ENCODE measurements at regions not wholly inside any gene's neighbourhood (a gene's known extent, or its start where the extent isn't known, plus 50 kb on each side); places are given as distances from the start of the nearest gene placed in this dataset.

DNA sequence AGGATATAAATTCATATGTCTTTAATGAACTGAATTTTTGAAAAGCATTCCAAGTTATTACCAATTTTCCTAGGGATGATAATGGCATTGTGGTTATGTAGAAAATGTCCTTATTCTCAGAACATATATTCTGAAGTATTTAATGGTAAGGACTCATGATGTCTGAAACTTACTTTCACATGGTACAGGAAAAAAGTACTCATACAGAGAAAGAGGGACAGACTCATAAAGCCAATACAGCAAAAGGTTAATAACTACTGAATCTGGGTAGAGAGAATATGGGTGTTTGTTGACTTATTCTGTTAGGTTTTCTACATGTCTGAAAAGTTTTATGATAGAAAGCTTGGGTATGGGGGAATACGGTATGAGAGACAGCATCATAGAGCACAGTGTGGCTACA lies 84.3 kb upstream of the SERTAD2 start:
- TF ChIP-seq, protein P1, sequence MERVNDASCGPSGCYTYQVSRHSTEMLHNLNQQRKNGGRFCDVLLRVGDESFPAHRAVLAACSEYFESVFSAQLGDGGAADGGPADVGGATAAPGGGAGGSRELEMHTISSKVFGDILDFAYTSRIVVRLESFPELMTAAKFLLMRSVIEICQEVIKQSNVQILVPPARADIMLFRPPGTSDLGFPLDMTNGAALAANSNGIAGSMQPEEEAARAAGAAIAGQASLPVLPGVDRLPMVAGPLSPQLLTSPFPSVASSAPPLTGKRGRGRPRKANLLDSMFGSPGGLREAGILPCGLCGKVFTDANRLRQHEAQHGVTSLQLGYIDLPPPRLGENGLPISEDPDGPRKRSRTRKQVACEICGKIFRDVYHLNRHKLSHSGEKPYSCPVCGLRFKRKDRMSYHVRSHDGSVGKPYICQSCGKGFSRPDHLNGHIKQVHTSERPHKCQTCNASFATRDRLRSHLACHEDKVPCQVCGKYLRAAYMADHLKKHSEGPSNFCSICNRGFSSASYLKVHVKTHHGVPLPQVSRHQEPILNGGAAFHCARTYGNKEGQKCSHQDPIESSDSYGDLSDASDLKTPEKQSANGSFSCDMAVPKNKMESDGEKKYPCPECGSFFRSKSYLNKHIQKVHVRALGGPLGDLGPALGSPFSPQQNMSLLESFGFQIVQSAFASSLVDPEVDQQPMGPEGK (CRISPR knock-in tag; IDR thresholded peaks at IDR 0.05; ENCODE audit: borderline replicate concordance), result no peak
- TF ChIP-seq TOX (CRISPR knock-in tag; IDR thresholded peaks at IDR 0.05; ENCODE audit: borderline replicate concordance), result no peak
- no peak for TF ChIP-seq OSR1 (CRISPR knock-in tag; IDR thresholded peaks at IDR 0.05)
- no peak for TF ChIP-seq GLIS3 (CRISPR knock-in tag; IDR thresholded peaks at IDR 0.05)
- TF ChIP-seq, protein P2, sequence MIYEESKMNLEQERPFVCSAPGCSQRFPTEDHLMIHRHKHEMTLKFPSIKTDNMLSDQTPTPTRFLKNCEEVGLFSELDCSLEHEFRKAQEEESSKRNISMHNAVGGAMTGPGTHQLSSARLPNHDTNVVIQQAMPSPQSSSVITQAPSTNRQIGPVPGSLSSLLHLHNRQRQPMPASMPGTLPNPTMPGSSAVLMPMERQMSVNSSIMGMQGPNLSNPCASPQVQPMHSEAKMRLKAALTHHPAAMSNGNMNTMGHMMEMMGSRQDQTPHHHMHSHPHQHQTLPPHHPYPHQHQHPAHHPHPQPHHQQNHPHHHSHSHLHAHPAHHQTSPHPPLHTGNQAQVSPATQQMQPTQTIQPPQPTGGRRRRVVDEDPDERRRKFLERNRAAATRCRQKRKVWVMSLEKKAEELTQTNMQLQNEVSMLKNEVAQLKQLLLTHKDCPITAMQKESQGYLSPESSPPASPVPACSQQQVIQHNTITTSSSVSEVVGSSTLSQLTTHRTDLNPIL (CRISPR knock-in tag; IDR thresholded peaks at IDR 0.05; ENCODE audit: low read depth), result no peak
- no peak for TF ChIP-seq ZFP3 (CRISPR knock-in tag; IDR thresholded peaks at IDR 0.05)
- no peak for TF ChIP-seq BACH2 (CRISPR knock-in tag; IDR thresholded peaks at IDR 0.05; ENCODE audit: borderline replicate concordance)

Data from SK-N-SH treated with all-trans-retinoic acid at 6 μM for 48 hours (cell line).